Hepatocyte (in vitro differentiated cells): ENCODE measurements at regions not wholly inside any gene's neighbourhood (a gene's known extent, or its start where the extent isn't known, plus 50 kb on each side); places are given as distances from the start of the nearest gene placed in this dataset.

Experiments used
- CTCF ChIP-seq: fragments of 200-600 bp; sonication (generic); IDR thresholded peaks from 2 replicates; pipeline ENCODE4 v1.5.1; 2016; ENCODE audit warnings: antibody characterized with exemption, mild to moderate bottlenecking; ENCODE audit not compliant: poor library complexity
- EZH2phosphoT487 ChIP-seq: fragments of 200-600 bp; sonication (generic); IDR thresholded peaks from one replicate; pipeline ENCODE4 v1.6.1; 2018; ENCODE audit warnings: antibody characterized with exemption, mild to moderate bottlenecking, low read depth, moderate library complexity; ENCODE audit not compliant: unreplicated experiment, severe bottlenecking

GRCh38 chr2:150255528-150255927 lies 231.9 kb downstream of the RND3 start:
- TF ChIP-seq CTCF (no peak), EZH2phosphoT487 (no peak)
